Renal cortex interstitium (tissue), 11 donors: ENCODE measurements at regions not wholly inside any gene's neighbourhood (a gene's known extent, or its start where the extent isn't known, plus 50 kb on each side); places are given as distances from the start of the nearest gene placed in this dataset.

Experiments
- DNase-seq, 11 donors: peaks; one replicate each; pipeline ENCODE4 v3.0.0-alpha.2; 2013; ENCODE audit warnings: low read depth in 9 of 11, low spot score in 4 of 11; ENCODE audit errors: extremely low read depth in 1 of 11

DNA sequence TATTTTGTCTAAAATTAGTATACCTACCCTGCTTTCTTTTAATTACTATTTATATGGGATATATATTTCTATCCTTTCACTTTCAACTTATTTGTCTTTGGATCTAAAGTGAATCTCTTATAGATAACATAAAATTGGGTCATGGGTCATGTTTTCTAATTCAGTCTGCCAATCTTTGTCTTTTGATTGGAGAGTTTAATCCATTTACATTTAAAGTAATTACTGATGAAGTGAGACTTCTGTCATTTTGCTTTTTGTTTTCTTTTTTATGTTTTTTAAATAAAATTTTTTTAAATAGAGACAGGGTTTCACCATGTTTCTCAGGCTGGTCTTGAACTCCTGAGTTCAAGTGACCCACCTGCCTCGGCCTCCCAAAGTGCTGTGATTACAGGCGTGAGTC is 50.5 kb upstream of the PRDM1 start:
- no peak for DNase-seq

GRCh38 chr6:106033806-106034205 is 52.3 kb upstream of the PRDM1 start:
- DNase-seq: no peak

DNA sequence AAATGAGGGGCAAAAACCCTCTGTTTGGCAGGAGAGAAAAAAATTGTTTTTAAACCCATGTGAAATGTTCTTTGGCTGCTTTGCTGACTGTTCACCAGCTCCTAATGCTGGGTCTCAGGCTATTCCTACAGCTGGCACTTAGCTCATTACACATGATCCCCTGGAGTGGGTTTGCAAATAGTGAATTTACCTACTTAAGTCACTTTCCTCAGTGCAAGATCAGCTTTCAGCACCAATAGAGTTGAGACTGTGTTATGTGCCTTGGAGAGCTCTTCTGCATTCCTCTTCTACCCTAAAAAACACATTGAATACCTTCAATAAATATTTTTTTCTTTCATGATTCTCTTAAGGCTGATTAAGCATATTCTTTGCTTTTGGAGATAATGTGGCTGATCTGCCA is 58.4 kb upstream of the PRDM1 start:
- no peak for DNase-seq

GRCh38 chr6:106026748-106027715 is 59.1 kb upstream of the PRDM1 start:
- peak in 3 of 11 donors; percentile 15 to 25 (median 23) for DNase-seq

DNA sequence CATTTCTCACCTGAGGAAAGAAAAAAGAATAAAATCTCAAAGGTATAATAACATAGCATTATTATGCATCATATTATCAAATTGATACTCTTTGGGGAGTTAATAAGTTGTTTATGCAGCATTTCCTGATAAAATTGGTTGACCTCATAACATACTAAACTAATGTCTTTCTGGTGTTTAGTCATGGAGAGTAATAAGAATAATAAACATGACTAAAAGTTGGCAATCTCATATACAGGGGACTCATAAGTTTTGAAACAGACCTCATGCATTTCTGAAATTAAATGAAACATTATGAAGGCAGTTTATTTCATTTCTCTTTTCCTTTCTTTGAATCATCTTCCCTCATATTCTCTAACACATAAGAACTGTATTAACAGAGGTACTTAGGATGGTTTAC is 60.5 kb upstream of the PRDM1 start:
- DNase-seq: no peak

GRCh38 chr6:106022801-106023200 is 63.3 kb upstream of the PRDM1 start:
- no peak for DNase-seq

GRCh38 chr6:106017454-106017853 is 68.7 kb upstream of the PRDM1 start:
- DNase-seq: no peak

DNA sequence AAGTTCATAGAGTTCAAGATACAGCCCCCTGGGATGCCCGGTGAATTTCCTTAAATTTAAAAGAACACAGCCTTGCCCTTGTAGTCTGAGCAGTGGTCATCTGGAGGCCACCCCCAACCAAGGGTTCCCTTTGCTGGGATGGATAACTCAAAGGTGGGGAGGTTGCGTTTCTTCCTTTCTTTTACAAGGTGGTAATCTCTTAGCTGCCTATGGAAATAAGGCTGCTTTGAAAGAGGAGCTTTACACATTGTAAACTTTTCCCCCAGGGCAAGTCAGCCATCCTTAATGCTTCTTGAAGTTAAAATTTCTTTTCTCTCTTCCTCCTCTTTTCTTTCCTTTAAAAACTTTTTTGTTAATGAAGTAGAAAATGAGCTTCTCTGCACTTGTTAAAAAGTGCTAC is 71.2 kb upstream of the PRDM1 start:
- DNase-seq: no peak

GRCh38 chr6:106011476-106011875 is 74.7 kb upstream of the PRDM1 start:
- DNase-seq: no peak

GRCh38 chr6:106005954-106006353 is 80.2 kb upstream of the PRDM1 start:
- DNase-seq: no peak

- DNase-seq: no peak
Observed at GRCh38 chr6:106005013-106005412, 81.1 kb upstream of the PRDM1 start.

DNA sequence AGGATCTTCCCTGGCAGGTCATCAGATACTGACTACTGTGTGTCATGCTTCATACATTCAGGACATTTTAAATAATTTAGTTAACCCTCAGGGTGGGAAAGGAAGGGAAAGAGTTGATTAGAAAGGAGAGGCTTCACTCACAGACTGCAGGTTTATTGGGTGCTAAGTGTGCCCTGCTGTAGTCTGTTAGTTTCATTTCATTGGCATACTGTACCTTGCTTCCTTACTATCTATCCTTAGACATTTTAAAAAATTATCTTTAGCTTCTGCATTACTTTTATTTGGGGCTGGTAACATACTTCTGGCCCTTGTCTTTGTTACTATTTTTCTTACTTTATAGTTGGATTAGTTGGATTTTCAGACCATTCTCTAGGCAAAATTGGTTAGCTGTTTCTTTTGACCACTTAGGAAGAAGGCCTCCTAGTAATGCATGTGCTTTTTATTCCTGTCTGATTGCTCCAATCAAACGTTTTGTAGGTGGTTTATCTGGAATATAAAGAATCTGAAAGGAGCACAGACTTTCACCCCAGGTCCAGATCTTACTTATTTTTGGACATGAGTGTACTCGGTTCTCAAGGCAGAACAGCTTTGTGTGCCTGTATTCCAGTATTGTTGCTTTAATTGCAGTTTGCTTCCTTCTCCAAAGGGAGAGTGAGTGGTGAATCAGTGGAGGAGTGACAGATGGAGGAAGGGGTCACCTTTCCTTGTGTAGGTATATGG is 82.7 kb upstream of the PRDM1 start:
- no peak for DNase-seq

DNA sequence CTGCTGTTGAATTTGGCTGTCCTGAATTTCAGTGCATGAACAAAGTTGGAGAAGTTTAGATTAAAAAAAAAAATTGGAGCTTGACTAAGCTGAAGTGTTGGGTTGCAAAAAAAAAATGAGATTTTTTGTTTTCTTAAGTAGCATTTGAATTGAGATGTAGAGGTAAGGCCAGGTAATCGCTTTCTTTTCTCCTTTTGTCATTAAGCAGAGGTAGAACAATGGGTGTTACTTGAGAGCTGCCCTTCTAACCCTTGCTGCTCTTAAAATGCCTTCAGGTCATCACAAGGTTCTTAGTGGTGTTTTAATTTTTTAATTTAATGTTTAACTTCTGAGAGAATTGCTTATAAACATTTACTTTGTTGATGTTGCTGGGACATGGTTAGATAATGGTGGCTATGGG is 84.1 kb upstream of the PRDM1 start:
- DNase-seq: no peak

- DNase-seq: no peak
Observed at GRCh38 chr6:106000935-106001334, 85.2 kb upstream of the PRDM1 start.

GRCh38 chr6:105997482-105997881 is 88.7 kb upstream of the PRDM1 start:
- DNase-seq: no peak

- no peak for DNase-seq
Observed at GRCh38 chr6:105995391-105995865, 90.7 kb upstream of the PRDM1 start.

DNA sequence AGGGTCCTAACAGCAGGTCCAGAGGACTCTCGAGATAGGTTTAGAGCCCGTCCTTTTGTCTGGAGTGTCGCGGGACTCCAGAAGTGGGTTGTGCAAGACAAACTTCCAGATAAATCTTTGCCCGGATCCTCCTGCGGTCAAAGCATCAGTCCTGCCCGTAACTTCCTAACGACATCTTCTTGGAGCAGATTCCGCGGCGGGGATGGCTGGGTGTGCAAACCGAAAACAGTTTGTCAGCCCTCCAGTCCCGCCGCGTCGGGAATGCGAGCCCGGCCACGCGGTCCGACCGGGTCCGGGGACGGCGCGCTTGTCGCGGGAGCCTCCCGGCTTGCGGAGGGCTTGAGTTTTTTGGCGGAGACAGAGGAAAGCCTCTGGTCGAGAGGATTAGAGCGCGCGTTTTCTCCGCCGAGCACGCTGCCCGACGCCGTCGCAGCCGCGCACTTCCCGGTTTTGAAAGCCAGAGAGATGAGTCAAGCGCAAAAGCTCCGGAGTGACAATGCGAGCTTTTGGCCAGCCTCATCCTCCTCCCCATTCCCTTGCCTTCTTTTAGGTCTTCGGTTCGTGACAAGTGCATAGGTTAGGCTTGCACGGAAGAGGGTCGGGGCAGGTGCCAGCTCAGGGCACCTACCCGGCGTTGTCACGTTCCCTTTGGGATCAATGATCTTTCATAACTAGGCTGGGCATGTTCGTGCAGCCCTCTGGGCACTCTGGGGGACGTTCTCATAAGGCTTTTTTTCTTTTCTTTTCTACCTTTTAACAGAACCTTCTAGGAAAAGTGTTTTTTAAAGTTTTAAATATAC is 91.3 kb upstream of the PRDM1 start:
- DNase-seq: peak in 1 of 11 donors; percentile 38

DNA sequence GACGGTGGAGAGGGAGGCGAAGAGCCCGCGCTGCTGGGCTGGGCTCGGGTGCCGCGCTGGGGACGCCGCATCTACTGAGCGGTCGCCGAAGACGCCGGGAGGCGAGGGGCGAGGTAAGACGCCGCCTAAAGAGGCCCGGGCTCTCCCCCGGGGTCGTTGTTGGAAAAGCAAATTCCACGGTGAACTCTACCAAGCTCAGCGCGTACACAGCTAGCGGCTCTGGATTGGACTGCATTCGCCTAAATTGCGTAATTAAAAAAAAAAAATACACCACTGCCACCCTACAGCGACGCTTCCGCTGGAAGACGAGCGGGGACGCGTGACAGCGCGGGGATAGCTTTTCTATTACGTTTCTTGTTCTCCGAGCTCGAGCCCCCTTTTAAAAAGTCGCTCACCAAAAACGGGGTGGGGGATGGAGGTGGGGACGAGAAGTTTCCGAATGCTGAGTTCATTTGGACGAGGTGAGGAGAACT is 92.0 kb upstream of the PRDM1 start:
- no peak for DNase-seq

- DNase-seq: no peak
Observed at GRCh38 chr6:105993341-105994117, 92.6 kb upstream of the PRDM1 start.
